WI38 (cell line): ENCODE measurements at regions not wholly inside any gene's neighbourhood (a gene's known extent, or its start where the extent isn't known, plus 50 kb on each side); places are given as distances from the start of the nearest gene placed in this dataset.
"Not testable (repeated sequence)": the region's sequence is repeated elsewhere in the genome, so short reads cannot be mapped to it uniquely, and the experiment has no call there.

Experiments used
- H3K4me3 ChIP-seq: 2 replicates; pipeline ENCODE4 v1.5.1; 2011; ENCODE audit warnings: low read depth, mild to moderate bottlenecking, control low read depth, low read length
- TF ChIP-seq, protein P1 (sequence below): IDR thresholded peaks from 2 replicates; pipeline ENCODE4 v1.5.1; 2012; ENCODE audit warnings: low read depth, mild to moderate bottlenecking, control low read depth, low read length

DNA sequence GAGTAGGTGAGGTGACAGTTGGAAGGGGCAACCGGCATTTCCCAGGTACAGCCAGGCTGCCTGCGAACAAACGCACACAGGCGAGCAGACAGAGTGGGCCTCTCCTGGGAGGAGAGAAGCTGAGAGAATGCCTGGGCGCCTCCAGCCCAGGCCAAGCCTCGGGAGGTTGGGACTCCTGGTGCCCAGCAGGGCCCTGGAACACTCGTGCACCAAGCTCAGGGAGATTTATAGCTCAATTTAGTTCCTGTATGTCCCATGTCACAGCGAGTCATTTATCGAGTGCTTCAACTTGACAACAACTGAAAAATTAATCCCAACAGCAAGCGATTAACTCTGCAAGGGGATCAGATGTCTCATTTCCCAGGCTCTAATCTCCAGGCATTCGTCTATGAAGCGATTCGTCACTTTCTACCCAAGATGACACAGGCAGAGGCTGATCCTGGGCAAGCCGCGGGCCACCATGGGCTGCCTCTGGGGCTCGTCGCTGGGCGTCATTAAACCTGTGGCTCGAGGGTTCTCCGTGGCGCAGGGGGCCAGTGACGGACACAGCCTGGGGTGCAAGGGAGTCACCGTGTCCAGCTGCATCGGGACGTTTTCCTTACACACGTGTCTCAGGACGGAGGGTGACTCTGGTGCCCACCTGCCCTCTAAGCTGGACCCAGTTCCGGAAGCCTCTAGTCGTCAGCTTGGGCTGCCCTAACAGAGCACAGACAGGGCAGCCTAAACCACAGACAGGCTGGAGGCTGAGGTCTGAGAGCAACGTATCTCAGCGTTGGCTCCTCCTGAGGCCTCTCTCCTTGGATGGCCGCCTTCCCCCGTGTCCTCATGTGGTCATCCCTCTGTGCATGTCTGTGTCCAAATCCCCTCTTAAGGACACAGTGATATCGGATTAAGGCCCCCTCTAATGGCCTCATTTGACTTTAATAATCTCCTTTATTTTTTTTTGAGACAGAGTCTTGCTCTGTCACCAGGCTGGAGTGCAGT is 154.1 kb downstream of the CTTN start:
- TF ChIP-seq, protein P1, sequence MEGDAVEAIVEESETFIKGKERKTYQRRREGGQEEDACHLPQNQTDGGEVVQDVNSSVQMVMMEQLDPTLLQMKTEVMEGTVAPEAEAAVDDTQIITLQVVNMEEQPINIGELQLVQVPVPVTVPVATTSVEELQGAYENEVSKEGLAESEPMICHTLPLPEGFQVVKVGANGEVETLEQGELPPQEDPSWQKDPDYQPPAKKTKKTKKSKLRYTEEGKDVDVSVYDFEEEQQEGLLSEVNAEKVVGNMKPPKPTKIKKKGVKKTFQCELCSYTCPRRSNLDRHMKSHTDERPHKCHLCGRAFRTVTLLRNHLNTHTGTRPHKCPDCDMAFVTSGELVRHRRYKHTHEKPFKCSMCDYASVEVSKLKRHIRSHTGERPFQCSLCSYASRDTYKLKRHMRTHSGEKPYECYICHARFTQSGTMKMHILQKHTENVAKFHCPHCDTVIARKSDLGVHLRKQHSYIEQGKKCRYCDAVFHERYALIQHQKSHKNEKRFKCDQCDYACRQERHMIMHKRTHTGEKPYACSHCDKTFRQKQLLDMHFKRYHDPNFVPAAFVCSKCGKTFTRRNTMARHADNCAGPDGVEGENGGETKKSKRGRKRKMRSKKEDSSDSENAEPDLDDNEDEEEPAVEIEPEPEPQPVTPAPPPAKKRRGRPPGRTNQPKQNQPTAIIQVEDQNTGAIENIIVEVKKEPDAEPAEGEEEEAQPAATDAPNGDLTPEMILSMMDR: no peak

DNA sequence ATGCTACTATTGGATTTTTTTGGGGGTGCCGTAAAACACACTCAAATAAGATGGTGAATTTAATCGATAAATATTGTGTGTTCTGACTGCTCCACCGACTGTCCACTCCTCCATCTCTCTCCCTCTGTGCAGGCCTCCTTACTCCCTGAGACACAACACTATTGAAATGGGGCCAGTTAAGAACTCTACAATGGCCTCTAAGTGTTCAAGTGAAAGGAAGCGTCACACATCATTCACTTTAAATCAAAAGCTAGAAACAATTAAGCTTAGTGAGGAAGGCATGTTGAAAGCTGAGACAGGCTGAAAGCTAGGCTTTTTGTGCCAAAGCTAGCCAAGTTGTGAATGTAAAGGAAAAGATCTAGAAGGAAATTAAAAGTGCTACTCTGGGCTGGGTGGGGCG is 156.7 kb downstream of the CTTN start:
- no peak overlapping the region for H3K4me3 ChIP-seq
- TF ChIP-seq, protein P1: no peak

More for the DNA sequence above, 154.1 kb downstream of the CTTN start:
- no peak overlapping the region for H3K4me3 ChIP-seq

DNA sequence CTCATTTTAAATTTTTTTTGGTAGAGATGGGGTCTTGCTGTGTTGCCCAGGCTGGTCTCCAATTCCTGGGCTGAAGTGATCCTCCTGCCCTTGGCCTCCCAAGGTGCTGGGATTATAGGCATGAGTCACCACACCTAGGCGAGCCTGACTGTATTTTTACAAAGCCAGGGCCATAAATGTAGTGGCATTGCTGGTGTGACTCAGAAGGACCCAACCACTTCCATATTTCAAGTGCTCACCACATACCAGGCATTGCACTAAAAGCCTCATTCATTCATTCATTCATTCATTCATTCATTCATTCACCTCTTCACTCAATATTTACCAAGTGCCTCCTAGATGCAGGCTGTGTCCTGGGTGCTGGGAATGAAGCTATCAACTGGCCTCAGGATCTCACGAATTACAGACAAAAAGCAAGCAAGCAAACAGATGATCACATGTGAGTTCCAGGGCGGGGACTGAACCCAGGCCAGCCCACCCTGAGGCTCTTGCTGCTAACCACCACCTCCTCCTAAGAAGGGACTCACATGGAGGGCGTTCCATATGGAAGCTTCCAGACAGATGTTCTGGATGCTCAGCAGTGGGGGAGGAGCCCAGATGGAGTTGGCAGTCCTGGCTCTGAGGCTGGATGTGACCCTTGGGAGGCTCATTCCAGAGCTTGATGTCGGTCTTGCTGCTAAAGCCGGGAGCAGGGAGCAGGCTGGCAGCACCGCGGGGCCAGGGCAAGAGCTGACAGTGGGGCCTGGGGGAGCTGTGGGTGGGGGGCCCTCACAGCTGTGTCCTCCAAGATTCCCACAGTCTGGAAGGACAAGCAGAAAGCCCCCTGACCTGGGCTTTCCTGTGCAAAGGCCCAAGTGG is 158.8 kb downstream of the CTTN start:
- no peak overlapping the region for H3K4me3 ChIP-seq
- TF ChIP-seq, protein P1: no peak

DNA sequence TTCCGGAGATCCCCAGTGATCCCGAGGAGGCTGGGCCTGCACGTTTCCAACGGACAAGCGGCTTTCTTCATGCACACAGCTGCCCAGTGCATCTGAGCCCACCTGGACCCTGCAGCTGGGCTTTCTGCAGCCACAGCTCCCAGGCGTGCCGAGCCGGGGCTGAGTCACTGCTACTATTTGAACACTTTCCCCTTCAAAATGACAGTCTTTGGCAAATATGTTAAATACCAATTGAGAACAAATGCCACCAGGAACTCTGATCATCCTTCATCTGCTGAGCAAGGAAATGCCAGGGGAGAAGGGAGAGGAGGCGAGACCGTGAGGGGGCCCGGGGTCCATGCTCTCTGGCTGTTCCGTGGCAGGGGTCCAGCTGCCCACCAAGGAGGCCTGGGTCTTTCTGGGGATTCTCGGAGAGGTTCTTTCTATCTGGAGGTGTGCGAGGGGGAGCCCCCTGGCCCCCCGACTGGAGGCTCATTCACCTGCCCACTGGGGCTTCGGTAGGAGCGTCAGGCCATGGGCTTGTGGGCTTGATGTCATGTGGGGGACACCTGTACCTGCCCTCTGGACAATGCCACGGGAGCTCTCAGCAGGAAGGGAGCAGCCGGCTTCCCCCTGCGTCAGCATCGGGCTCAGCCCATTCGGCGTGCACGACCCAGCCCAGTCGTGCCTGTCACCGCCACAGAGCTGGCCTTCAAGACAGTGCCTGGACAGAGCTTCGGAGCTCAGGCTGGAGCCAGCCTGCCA is 159.6 kb downstream of the CTTN start:
- TF ChIP-seq, protein P1: no peak
- H3K4me3 ChIP-seq: no peak overlapping the region

DNA sequence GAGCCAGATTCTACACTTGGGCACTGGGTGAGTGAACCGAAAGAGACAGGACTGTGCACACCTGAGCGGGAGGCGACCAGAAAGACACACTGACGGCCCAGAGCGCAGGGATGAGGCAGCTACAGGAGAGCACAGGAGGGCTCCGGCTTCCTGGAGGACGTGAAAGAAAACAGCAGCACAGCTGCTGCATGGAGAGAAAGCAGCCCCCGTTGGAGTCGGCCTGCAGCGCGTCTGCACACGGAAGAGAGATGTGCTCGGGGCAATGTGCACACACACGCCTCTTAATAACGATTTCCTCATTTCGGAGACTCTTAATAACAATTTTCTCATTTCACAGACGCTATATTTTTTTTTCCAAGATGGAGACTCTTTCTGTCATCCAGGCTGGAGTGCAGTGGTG is 160.4 kb downstream of the CTTN start:
- H3K4me3 ChIP-seq: no peak overlapping the region
- TF ChIP-seq, protein P1: no peak

DNA sequence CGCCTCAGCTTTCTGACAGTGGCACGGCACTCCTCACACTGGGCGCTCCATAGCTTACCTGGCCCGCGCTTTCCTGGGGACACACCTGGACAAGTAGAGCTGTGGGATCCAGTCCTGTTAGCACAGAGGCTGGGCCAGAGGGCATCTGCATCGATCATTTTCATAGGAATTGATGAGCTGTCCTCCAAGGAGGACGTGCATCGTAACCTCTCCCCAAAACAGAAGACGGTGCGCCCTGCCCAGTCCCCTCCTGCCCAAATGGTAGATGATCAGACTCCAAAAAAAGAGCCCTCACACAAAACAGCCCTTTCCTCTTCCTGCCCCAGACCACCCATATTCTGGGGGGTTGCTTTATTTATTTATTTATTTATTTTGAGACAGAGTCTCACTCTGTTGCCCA is 161.2 kb downstream of the CTTN start:
- no peak overlapping the region for H3K4me3 ChIP-seq
- TF ChIP-seq, protein P1: no peak

DNA sequence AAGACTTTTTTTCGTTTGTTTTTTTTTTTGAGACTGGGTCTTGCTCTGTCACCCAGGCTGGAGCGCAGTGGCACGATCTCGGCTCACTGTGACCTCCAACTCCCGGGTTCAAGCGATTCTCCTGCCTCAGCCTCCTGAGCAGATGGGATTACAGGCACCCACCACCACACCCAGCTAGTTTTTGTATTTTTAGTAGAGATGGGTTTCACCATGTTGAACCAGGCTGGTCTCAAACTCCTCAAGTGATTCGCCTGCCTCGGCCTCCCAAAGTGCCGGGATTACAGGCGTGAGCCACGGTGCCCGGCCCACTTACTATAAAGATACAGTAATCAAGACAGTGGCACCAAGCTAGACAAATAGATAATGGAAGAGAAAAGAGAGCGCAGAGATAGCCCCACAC is 162.3 kb downstream of the CTTN start:
- not testable (repeated sequence) for H3K4me3 ChIP-seq
